AG09319 (cell line): ENCODE measurements at regions not wholly inside any gene's neighbourhood (a gene's known extent, or its start where the extent isn't known, plus 50 kb on each side); places are given as distances from the start of the nearest gene placed in this dataset.
"Not testable (repeated sequence)": the region's sequence is repeated elsewhere in the genome, so short reads cannot be mapped to it uniquely, and the experiment has no call there.

ENCODE experiments used
- DNase-seq: peaks from one replicate; pipeline ENCODE4 v3.0.0-alpha.2; 2010; ENCODE audit warnings: low read depth; ENCODE audit errors: extremely low read depth
- CTCF ChIP-seq: IDR thresholded peaks from 2 replicates; pipeline ENCODE4 v1.5.1; 2011; ENCODE audit warnings: low read depth, mild to moderate bottlenecking, inconsistent platforms, low read length, moderate library complexity

GRCh38 chr4:72671980-72672379 lies 103.0 kb upstream of the ADAMTS3 start:
- no peak for DNase-seq
- TF ChIP-seq CTCF, result no peak

GRCh38 chr4:72670521-72670920 lies 101.5 kb upstream of the ADAMTS3 start:
- no peak for TF ChIP-seq CTCF
- no peak for DNase-seq

GRCh38 chr4:72666910-72667309 lies 97.9 kb upstream of the ADAMTS3 start:
- TF ChIP-seq CTCF, result no peak
- DNase-seq, result no peak

- DNase-seq, result no peak
- no peak for TF ChIP-seq CTCF
Measured at GRCh38 chr4:72665171-72665968, 96.3 kb upstream of the ADAMTS3 start.

GRCh38 chr4:72663828-72664227 lies 94.8 kb upstream of the ADAMTS3 start:
- no peak for DNase-seq
- TF ChIP-seq CTCF, result no peak

- no peak for TF ChIP-seq CTCF
- no peak for DNase-seq
Measured at GRCh38 chr4:72661830-72662229, 92.8 kb upstream of the ADAMTS3 start.

- DNase-seq, result no peak
- TF ChIP-seq CTCF, result no peak
Measured at GRCh38 chr4:72641611-72642010, 72.6 kb upstream of the ADAMTS3 start.

GRCh38 chr4:72636866-72637265 lies 67.8 kb upstream of the ADAMTS3 start:
- not testable (repeated sequence) for DNase-seq

- not testable (repeated sequence) for DNase-seq
Measured at GRCh38 chr4:72635931-72636330, 66.9 kb upstream of the ADAMTS3 start.

GRCh38 chr4:72632253-72632652 lies 63.2 kb upstream of the ADAMTS3 start:
- not testable (repeated sequence) for DNase-seq
